ENCODE measurements at regions not wholly inside any gene's neighbourhood (a gene's known extent, or its start where the extent isn't known, plus 50 kb on each side); places are given as distances from the start of the nearest gene placed in this dataset.

DNA sequence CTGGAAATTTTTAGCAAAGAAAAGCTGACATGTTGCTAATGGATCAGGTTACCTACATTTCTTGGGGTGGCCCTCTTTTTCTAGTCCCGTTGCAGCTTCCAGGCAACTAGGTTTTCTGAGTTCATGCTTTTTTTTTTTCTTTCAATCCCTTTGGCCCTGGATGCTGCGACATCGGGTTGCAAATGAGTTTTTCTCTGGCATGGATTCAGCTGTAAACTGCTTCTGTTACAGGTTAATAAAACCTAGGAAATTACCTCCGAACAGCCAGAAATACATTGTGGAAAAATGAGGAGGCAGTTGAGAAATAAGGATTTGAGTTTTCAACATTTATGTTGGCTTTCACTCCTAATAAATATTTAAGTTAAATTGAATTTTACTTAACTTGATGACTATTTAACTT, 149.8 kb upstream of the MAF start:
- DNase-seq: no peak

DNA sequence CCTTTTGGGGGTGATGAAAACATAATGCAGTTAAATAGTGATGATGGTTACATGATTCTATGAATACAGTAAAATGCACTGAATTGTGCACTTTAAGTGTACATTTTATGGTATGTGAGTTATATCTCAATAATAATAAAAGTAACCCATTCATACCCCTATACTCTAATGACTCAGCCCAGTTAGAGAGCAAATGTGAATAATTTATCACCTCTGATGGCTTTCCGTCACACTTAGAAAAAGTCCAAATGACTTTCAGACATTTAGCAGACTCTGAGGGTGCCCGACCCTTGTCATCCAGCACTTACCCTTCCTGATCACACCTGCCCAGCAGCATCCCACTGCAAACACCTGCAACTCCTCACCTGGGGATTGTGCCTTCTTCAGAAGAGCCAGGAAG, 148.1 kb upstream of the MAF start:
- no peak for DNase-seq

DNA sequence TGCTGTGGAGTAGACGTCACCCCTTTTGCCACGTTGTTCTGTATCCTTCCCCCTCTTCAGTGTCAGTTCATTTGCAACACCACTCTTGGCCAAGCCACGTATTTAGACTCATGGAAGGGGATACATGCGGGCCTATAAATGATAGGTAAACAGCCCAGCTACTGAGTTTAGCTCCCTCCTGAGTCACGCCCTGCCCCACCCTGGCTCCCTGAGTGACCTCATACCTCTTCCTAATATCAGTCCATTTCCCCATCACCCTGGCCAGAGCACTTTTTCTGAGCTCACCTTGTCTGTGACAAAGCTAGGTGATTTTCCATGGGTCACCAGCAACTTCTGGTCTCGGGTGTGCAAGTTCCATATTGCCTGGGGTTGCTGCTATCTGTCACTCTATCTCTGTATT, 147.2 kb upstream of the MAF start:
- DNase-seq: no peak

DNA sequence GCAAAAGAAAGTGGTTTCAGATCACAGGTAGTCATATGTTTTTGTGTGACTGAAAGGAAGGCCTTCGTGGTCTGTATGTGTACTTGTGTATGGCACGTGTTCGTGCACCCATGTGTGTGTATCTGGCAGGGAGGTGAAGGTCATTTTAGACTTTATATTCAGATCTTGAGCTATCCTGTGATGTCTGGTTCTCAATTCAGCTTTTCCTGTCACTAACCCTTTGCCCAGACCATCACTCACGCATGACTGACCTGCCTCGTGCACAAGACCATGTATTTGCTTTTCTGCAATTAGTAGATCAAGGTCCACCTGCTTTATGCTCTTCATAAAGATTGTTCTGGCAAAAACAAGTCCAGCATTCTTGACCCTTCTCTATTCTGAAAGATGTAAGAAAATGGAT, 139.7 kb upstream of the MAF start:
- DNase-seq: no peak

DNA sequence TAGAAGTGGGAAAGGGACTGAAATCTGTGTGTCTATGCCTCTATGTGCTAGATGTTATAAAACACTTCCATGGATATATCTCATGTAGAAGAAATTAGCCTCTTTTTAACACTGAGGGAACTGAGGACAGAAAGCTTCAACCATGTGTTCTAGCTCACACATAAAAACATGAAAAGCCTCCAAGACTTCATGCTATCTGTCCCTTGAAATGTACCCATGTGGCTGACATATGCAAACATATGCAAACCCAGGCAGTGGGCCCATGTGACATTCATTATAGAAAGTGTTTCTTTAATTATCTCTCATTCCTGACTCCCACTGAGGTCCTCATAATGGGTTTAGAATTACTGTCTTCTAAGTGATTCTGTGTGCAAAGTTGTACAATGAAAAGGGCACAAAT, 134.7 kb upstream of the MAF start:
- no peak for DNase-seq

DNA sequence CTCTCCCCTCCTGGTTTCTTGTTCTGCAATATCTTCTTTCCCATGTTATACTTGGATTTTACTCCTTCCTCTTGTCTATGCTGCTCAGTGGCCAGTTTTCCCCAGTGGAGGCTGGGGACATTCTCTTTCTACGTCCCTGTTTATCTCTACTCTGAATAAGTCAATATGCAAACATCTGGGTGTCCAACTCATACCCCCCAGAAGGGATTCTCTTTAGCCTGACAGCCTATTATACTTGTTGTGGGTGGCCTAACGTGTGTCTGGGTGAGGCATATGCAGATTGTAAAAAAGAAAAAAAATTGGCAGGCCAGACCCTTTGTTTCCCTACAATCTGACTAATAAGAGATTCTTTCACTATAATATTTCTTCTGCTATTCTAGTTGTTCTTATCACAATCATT, 134.2 kb upstream of the MAF start:
- DNase-seq: no peak

DNA sequence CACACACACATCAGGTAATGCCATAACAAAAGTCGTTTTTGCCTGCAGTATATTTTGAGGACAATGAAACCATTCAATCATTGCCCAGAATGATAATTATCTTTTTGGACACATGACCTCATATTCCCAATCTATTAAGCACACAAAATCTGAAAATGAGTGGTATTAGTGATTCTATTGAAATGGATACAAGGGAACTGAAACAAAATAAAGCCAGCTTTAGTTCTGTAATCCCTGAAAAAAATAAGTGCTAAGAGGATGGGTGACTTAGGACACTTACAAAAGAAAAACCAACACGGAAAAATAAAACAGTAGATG, 128.3 kb upstream of the MAF start:
- no peak for DNase-seq

DNA sequence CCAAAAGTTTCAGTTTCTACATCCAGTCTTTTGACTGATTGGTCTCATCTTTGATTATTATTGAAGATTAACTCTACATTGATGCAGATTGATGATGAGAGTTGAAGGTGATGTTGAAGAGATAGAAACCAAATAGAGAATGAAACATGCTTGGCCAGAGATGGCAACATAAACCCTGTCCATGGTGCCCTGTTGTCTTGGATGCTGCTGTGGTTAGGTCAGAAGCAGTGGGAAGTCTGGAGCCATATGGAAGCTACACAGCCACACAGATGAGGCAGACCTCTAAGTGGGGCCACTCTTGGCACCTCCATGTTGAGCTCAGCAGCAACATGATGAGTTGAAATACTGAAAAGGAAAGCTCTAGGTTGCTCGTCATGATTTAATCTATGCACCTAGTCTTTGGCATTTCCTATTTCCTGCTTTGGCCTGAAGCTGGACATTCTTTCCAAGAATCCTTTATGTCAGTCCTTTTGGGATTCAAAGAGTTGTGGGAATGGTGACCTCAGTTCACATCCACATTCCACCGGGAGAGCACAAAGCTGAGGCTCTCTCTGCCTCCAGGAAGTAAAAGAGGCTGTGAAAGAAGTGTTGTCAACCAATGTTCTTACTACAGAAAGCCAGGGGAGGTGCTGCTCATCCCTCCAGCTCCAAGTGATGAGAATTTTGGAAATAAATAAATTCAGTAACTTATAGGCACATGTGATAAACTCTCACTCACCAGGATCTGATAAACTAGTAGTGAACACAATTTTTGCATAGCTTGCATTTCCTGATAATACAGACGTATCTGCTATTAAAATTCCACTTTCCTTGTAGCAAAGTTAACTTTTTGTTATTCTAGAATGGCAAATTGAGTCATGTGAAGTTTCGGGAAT, 127.7 kb upstream of the MAF start:
- DNase-seq: no peak

DNA sequence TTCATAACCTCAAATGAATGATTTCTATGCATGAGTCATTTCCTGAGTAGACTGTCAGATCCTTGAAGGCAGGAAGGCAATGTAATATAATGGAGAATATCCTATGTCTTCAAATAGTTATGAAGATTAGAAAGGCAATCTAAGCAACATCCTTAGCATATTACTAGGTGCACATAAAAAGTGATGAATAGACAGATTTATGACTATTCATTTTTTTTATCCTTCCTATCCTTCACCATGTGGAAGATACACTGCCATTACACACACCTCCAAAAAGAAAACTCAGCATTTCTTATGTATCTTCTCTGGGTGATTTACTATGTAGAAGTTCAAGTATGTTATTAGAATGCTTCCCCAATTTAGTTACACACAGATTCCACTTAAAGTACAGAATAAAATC, 126.4 kb upstream of the MAF start:
- DNase-seq: no peak

DNA sequence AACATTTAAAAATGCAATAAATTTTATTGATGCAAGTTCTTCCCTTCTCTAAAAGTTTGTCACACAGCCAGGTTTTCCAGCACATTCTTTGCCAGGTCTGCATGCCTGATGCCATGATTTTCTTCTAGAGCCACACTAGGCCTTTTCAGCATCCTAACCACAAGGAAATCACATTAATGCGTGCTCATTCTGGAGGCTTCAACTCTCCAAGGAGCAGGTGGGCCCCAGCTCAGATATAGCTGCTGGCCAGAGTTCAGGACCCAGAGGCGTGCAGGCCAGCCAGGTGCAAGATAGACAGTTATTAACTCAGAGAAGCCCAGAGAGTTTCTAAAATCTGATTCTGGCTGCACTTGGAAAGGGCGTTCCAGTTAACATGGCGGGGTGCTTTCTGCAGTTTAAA, 124.5 kb upstream of the MAF start:
- no peak for DNase-seq

DNA sequence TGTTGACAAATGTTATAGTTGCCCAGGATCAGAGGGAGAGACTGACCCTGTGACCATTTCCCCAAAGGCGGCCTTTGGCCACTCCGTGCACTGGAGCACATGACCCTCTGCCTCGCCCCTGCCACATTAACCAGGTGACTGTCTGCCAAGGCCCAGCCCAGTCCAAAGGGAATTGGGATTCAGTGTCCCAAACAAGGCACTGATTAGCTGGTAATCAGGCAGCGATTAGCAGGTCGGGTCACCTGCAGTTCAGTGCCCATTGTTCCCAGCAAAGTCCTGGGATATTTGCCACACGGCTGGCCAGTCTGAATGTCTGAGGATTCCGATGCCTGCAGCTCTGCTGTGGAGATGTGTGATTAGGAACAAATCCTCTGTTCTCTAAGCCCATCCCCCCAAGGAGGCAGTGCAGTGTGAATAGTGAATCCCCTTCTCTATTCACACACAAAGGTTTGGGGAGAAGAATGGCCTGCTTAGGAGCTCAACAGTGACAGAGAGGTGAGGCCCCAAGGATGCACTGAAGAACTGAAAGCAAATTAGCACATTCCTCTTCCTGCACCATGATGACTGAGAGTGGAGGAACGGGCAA, 123.1 kb upstream of the MAF start:
- DNase-seq: no peak

DNA sequence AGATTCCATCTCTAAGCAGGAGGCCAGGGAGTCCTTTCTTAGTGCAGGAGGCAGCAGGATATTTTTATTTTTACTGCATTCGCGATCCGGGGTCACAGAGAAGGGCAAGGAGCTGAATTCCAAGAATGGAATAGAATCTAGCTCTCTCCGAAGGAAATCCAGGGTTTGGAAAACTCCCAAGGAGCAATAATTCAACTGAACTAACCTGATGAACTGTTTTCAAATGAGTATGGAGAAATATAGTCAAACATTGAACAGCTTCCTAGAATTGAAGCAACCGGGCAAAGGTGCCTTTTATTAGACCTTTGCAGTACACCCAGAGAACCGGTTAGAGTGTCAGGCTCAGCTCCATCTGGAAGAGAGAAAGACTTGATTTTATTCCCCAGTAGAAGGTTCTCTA, 120.7 kb upstream of the MAF start:
- DNase-seq: no peak

DNA sequence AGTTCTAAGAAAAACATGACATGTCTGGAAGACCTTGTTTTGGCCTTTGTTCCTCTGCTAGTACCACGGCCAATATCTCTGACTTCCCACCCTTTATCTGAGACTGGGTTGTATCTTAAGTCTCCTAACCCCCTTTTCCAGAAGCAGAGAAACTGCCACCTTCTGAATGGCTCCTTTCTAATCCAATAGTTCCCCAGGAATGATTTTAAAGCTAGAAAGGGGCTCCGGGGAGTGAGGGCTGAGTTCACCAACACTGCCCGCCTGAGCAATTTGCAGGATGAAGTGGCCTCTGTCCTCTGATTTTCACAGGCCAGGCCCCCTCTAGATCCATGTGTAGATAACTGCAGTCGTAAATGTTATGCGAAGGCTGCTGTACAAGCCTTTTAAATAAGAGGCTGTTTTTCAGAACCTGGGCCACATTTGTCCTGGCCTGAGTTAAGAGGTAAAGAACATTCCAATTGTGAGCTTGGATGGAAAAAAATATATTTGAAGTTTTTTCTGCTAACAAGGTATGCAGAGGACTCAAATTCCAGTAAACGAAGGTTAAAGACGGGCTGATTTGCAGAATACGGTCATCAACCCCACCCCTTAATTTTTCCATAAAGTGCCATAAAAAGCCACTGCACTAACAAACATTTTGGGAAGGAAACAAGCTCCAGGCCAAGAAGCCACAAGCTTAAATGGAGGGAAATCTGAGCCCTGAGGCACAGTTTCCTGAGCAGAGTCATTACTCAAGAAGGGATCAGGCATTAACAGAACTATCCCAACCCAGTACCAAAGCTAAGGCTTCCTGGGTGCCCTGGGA, 117.0 kb upstream of the MAF start:
- no peak for DNase-seq

DNA sequence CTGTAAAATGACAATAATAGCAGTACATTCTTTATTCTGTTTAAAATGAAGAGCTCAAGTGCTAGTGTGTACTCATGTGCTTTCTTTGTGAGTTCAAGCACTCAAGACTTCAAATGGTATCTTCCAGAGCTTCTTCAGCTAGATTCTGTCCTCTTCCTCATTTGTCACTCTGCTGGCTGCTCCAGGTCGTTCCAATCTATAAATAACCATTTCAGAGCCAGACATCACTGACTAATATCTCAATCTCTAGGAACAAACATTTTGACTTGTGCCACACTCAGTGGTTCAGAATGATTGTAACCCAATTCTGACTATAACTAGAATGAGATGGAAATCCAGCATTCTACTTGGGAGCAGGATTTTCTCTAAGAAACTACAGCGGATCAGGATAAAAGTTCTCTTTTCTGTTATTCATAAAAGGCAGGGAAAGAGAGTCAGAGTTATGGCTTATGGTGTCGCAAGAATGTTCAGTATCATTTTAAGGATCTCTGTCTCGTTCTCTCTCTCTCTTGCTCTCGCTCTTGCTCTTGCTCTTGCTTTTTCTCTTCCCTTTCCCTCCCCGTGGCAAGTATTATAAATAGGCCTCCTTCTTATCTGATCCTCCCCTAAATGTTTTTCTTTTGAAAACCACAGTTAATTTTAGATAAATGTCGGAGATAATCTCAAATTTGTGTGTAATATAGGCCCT, 116.3 kb upstream of the MAF start:
- no peak for DNase-seq

DNA sequence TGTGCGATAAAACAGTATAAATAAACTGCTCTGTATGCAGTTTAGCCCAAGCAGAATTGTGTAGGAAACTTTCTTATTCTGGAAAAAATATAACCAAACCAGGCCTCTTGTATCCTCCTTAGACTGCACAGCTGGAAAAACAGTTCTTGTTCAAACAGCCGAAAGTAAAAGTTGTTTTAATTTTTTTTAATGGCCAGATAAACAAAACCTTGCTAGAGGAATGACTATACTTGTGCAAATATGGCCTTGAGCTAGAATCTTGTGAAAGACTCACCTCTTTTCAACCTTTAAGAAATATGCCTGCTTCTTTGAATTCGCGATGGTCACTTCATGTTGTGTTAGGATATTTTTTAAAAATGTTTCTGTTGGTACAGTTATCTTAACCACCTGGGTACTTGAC, 114.5 kb upstream of the MAF start:
- DNase-seq: no peak

DNA sequence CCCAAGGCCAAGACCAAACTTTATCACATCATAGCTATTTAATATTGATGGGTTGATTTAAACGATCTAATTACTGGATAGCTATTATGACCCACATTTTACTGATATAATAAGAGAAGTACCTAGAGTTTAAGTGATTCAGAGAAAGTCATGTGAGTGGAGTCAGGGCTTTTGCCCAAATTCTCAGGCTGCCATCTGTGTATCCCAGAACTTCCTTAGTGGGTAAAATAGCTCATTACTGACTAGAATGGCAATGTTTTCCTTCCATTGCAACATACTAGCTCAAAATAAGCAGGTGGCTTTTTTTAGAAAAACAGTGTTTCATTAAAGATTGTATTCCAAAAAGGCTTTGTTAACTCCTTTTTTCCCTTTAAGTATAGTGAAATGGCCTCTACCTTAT, 113.9 kb upstream of the MAF start:
- no peak for DNase-seq

DNA sequence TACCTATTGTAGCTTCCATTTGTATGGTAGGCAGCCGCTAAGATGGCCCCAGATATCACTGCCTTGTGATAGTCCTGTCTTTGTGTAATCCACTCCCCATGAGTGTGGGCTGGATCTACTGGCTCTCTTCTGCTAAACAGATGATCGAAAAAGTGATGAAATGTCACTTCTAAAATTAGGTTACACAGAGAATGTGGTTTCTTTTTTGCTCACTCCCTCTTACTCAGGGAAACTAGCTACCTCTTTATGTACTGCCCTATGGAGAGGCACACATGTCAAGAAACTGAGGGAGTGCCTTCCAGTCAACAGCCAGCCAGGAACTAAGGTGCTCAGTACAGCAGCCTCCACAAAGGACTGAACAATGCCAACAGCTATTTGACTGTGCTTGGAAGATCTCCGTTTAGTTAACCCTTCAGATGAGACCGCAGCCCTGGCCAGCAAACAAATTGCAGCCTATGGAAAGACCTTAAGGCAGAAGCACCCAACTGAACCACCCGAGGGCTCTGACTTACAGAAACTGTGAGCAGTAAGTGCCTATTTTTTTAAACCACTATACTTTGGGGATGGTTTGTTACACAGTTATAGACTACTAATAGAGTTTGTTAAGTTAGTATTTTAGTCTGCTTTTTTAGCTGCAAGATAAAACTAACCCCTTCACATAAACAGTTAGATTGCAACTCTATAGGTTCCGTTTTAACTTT, 113.2 kb upstream of the MAF start:
- no peak for DNase-seq

DNA sequence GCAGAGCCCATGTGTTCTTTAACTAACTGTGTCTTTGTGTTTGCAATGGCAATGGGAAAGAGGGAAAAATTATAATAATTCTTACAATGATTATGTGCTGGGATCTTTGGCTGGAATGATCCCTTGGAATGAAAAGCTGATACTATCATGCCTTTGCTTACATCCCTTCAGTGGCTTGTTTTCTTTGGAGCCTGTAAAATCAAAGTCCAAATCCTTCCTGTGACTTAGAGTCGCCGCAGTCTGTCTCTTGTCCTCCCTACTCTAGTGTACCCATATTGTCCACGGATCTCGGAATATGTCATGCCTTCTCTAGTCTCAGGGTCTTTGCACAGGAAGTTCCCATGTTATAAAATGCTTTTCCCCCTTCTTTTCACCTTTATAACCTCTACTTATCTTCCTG, 111.7 kb upstream of the MAF start:
- DNase-seq: no peak

DNA sequence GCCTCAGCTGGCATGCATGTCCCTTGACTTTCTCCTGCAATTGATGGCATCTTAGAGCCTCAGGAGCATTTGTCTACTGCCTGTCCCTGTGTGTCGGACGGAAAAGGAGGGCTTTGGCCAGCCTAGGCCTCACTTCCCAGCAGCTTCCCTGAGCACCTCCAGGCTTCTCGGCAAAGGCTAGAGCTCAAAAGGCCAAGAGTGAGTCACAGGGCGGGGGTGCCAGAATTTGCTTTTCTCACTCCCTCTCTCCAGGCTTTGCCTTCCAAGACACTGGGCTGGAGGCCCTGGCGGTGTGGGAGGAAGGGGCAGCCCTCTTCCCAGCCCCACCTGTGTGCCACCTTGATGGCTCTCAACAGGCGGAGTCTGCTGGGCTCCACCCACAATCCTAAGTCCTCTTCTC, 107.3 kb upstream of the MAF start:
- DNase-seq: peak in 2 of 14 donors; percentile 1 to 67

DNA sequence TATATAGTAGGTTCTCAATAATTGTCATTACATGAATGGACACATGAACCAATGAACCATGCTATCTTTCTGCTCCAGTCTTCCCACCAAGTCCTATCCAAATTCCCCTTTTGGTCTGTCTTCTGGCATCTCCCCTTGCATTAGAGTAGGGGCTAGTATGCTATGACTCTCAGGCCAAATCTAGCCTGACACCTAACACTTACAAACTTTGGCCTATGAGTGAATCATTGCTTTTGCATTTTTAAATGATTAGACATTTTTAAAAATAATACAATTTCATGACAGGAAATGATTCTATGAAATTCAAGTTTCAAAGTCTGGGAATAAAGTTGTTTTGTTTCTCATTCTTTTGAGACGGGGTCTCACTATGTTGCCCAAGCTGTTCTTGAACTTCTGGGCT, 102.5 kb upstream of the MAF start:
- DNase-seq: no peak

DNA sequence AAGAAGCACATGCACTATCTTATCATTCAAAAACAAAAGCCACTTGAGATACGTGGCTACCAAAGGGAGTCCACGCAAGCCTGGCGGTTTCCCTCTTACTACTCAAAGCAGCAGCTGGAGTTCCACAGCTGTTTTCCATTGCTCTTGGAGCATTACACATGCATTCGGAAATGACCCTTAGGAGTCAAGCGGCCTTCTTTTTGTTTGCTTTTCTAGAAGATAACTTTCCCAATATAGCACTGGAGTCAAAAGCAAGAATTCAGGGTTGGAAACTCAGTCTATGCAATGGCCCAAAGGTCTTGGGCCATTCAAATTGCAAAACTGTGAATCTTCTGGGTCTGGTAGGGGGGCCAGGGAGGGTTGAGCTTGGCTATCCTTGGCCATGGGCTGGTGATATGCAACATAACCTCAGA, 97.8 kb upstream of the MAF start:
- DNase-seq: no peak

DNA sequence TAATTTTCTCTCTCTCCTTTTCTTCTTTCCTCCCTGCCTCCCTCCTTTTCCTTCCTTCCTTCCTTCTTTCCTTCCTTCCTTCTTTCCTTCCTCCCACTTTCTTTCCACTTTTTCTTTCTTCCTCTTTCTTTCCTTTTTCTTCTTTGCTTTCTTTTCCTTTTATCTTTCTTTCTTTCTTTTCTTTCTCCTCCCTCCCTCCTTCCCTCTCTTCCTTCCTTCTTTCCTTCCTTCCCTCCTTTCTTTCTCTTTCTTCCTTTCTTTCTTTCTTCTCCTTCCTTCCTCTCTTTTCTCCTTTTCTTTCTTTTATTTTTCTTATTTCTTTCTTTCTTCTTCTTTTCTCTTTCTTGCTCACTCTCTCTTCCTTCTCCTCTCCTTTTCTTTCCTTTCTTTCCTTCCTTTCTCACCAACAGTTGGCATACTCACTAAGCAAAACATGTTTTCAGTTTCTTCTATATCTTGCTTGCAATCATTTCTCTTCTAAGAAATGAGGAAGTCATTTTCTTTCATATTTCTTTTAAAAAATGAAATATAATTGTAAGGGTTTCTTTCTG, 97.1 kb upstream of the MAF start:
- DNase-seq: no peak
